ENCODE measurements at regions not wholly inside any gene's neighbourhood (a gene's known extent, or its start where the extent isn't known, plus 50 kb on each side); places are given as distances from the start of the nearest gene placed in this dataset.

DNA sequence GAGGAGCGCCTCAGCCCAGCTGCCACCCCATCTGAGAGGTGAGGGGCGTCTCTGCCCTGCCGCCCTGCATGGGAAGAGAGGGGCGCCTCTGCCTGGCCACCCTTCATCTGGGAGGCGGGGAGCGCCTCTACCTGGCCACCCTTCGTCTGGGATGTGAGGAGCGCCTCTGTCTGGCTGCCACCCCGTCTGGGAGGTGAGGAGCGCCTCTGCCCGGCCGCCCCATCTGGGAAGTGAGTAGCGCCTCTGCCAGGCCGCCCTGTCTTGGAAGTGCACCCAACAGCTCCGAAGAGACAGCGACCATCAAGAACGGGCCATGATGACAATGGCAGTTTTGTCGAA lies 114.4 kb upstream of the CES5A start:
- TF ChIP-seq, protein P1, sequence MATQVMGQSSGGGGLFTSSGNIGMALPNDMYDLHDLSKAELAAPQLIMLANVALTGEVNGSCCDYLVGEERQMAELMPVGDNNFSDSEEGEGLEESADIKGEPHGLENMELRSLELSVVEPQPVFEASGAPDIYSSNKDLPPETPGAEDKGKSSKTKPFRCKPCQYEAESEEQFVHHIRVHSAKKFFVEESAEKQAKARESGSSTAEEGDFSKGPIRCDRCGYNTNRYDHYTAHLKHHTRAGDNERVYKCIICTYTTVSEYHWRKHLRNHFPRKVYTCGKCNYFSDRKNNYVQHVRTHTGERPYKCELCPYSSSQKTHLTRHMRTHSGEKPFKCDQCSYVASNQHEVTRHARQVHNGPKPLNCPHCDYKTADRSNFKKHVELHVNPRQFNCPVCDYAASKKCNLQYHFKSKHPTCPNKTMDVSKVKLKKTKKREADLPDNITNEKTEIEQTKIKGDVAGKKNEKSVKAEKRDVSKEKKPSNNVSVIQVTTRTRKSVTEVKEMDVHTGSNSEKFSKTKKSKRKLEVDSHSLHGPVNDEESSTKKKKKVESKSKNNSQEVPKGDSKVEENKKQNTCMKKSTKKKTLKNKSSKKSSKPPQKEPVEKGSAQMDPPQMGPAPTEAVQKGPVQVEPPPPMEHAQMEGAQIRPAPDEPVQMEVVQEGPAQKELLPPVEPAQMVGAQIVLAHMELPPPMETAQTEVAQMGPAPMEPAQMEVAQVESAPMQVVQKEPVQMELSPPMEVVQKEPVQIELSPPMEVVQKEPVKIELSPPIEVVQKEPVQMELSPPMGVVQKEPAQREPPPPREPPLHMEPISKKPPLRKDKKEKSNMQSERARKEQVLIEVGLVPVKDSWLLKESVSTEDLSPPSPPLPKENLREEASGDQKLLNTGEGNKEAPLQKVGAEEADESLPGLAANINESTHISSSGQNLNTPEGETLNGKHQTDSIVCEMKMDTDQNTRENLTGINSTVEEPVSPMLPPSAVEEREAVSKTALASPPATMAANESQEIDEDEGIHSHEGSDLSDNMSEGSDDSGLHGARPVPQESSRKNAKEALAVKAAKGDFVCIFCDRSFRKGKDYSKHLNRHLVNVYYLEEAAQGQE (IDR thresholded peaks at IDR 0.05; ENCODE audit: low read depth) = no peak
- TF ChIP-seq EGR1 (IDR thresholded peaks at IDR 0.05) = no peak
- no peak for TF ChIP-seq TEAD4 (IDR thresholded peaks at IDR 0.05)
- no peak for TF ChIP-seq EP300 (IDR thresholded peaks at IDR 0.05; ENCODE audit: borderline replicate concordance)
- TF ChIP-seq TCF12 (IDR thresholded peaks at IDR 0.05; ENCODE audit: low read depth) = no peak
- TF ChIP-seq, protein P2, sequence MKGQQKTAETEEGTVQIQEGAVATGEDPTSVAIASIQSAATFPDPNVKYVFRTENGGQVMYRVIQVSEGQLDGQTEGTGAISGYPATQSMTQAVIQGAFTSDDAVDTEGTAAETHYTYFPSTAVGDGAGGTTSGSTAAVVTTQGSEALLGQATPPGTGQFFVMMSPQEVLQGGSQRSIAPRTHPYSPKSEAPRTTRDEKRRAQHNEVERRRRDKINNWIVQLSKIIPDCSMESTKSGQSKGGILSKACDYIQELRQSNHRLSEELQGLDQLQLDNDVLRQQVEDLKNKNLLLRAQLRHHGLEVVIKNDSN (IDR thresholded peaks at IDR 0.05) = no peak
- no peak for TF ChIP-seq YY1 (IDR thresholded peaks at IDR 0.05; ENCODE audit: low read depth)
- no peak for TF ChIP-seq CEBPB (IDR thresholded peaks at IDR 0.05)
- TF ChIP-seq FOXM1 (IDR thresholded peaks at IDR 0.05; ENCODE audit: borderline replicate concordance, low read depth) = no peak
- TF ChIP-seq ZBTB7A (IDR thresholded peaks at IDR 0.05; ENCODE audit: low read depth) = no peak
- no peak for TF ChIP-seq CREB1 (IDR thresholded peaks at IDR 0.05; ENCODE audit: low read depth)
- TF ChIP-seq RAD21 (IDR thresholded peaks at IDR 0.05; ENCODE audit: low read depth) = no peak

Measured in Ishikawa (cell line).